Esophagus squamous epithelium (tissue), 5 donors: ENCODE measurements at regions not wholly inside any gene's neighbourhood (a gene's known extent, or its start where the extent isn't known, plus 50 kb on each side); places are given as distances from the start of the nearest gene placed in this dataset.

Experiments used
- DNase-seq: peaks from one replicate; lab custom pipeline; 2025; lab: John Stamatoyannopoulos, UW
- H3K27ac ChIP-seq, 4 donors: fragments of 200-600 bp; sonication (generic); one replicate each; pipeline ENCODE4 v1.5.1; 2016 to 2019; ENCODE audit warnings: mild to moderate bottlenecking in 1 of 4
- H3K27me3 ChIP-seq, 4 donors: fragments of 200-600 bp; sonication (generic); 1 replicate in 3 of 4; 2 replicates in 1 of 4; pipeline versions ENCODE4 v1.5.1 to v1.6.0; 2017 to 2021; ENCODE audit warnings: antibody characterized with exemption in 1 of 4
- H3K36me3 ChIP-seq, 3 donors: fragments of 200-600 bp; sonication (generic); one replicate each; pipeline ENCODE4 v1.5.1; 2016 to 2019
- H3K4me1 ChIP-seq, 3 donors: fragments of 200-600 bp; sonication (generic); one replicate each; pipeline ENCODE4 v1.5.1; 2017 to 2019
- H3K4me3 ChIP-seq, 4 donors: fragments of 200-600 bp; sonication (generic); 1 replicate in 3 of 4; 2 replicates in 1 of 4; pipeline ENCODE4 v1.5.1; 2016 to 2019; ENCODE audit warnings: mild to moderate bottlenecking in 2 of 4, moderate library complexity in 1 of 4
- H3K9me3 ChIP-seq, 3 donors: fragments of 200-600 bp; sonication (generic); one replicate each; pipeline ENCODE4 v1.5.1; 2016 to 2019
- CTCF ChIP-seq, 6 experiments: fragments of 450-650 bp in 4 of 6; fragments of 200-600 bp in 2 of 6; sonication (generic) in 2 of 6; IDR thresholded peaks; one replicate each; pipeline ENCODE4 v1.5.1; 2016 to 2019; ENCODE audit warnings: antibody characterized with exemption in 6 of 6, mild to moderate bottlenecking in 4 of 6, moderate library complexity in 4 of 6
- POLR2A ChIP-seq, 4 donors: fragments of 450-650 bp; IDR thresholded peaks; one replicate each; pipeline ENCODE4 v1.6.1; 2017; ENCODE audit warnings: antibody characterized with exemption in 4 of 4, mild to moderate bottlenecking in 4 of 4, moderate library complexity in 3 of 4
- WGBS, 2 donors: methylation state at CpG; one replicate each; pipeline ENCODE4 v1.1.5; 2018; 5-methylcytosine and 5-hydroxymethylcytosine counted together
- intact Hi-C: fragments of 100-400 bp; cut with DNase I; formaldehyde crosslinking; loops from one replicate; pipeline ENCODE4 v1.15.0; 2022
- donor health status: DM: yes; HTN: yes; CAD: no.

- Histone ChIP-seq H3K36me3 (no peaks in the 10 kb centered on the region), H3K27me3 (no peaks in the 10 kb centered on the region), H3K4me3 (no peak overlapping the region), H3K4me1 (peaks cover 0 to 6% (median 3%) of the 10 kb centered on the region in 3 donors), H3K27ac (no peak overlapping the region), H3K9me3 (no peaks in the 10 kb centered on the region)
- intact Hi-C loops: no loop called here
- TF ChIP-seq CTCF (IDR thresholded peaks at IDR 0.05) (no peak), POLR2A (IDR thresholded peaks at IDR 0.05) (no peak)
- DNase-seq: no peak
Observed at GRCh38 chr4:108395786-108396185, 224.6 kb upstream of the RPL34 start.

GRCh38 chr4:108393890-108394472, 225.2 kb upstream of the LEF1 start:
- 70 to 71% methylated on average over 1 of the region's 1 CpG for WGBS, 2 donors
- H3K27ac ChIP-seq: no peak overlapping the region
- no peak for TF ChIP-seq CTCF (IDR thresholded peaks at IDR 0.05)
- no peak for TF ChIP-seq POLR2A (IDR thresholded peaks at IDR 0.05)
- DNase-seq: no peak
- H3K36me3 ChIP-seq: no peaks in the 10 kb centered on the region
- H3K4me1 ChIP-seq: peaks cover 0 to 6% (median 3%) of the 10 kb centered on the region in 3 donors
- H3K9me3 ChIP-seq: no peaks in the 10 kb centered on the region
- no peaks in the 10 kb centered on the region for H3K27me3 ChIP-seq
- no peak overlapping the region for H3K4me3 ChIP-seq
- intact Hi-C loops: no loop called here

- intact Hi-C loops: no loop called here
- TF ChIP-seq POLR2A (IDR thresholded peaks at IDR 0.05) (no peak), CTCF (IDR thresholded peaks at IDR 0.05) (no peak)
- Histone ChIP-seq H3K27ac (no peak overlapping the region), H3K36me3 (no peaks in the 10 kb centered on the region), H3K4me3 (no peak overlapping the region), H3K9me3 (no peaks in the 10 kb centered on the region), H3K4me1 (peaks cover 0 to 3% (median 1%) of the 10 kb centered on the region in 3 donors), H3K27me3 (no peaks in the 10 kb centered on the region)
- 58 to 77% methylated on average over 3 of the region's 3 CpGs for WGBS, 2 donors
- no peak for DNase-seq
Observed at GRCh38 chr4:108391701-108392455, 223.1 kb upstream of the LEF1 start.

GRCh38 chr4:108385076-108385475, 216.3 kb upstream of the LEF1 start:
- Histone ChIP-seq H3K4me3 (no peak overlapping the region), H3K9me3 (no peaks in the 10 kb centered on the region), H3K27ac (no peak overlapping the region), H3K36me3 (no peaks in the 10 kb centered on the region), H3K4me1 (no peaks in the 10 kb centered on the region), H3K27me3 (no peaks in the 10 kb centered on the region)
- intact Hi-C loops: no loop called here
- TF ChIP-seq CTCF (IDR thresholded peaks at IDR 0.05): no peak
- TF ChIP-seq POLR2A (IDR thresholded peaks at IDR 0.05): no peak
- WGBS, 2 donors: 80% methylated on average over 1 to 2 of the region's 2 CpGs
- DNase-seq: no peak

GRCh38 chr4:108384544-108384943, 215.8 kb upstream of the LEF1 start:
- Histone ChIP-seq H3K9me3 (no peaks in the 10 kb centered on the region), H3K4me1 (no peaks in the 10 kb centered on the region), H3K36me3 (no peaks in the 10 kb centered on the region), H3K4me3 (no peak overlapping the region), H3K27me3 (no peaks in the 10 kb centered on the region), H3K27ac (no peak overlapping the region)
- TF ChIP-seq CTCF (IDR thresholded peaks at IDR 0.05): no peak
- TF ChIP-seq POLR2A (IDR thresholded peaks at IDR 0.05): no peak
- 79 to 87% methylated on average over 1 of the region's 1 CpG for WGBS, 2 donors
- intact Hi-C loops: no loop called here
- DNase-seq: no peak
